ENCODE measurements at regions not wholly inside any gene's neighbourhood (a gene's known extent, or its start where the extent isn't known, plus 50 kb on each side); places are given as distances from the start of the nearest gene placed in this dataset.
"Not testable (repeated sequence)": the region's sequence is repeated elsewhere in the genome, so short reads cannot be mapped to it uniquely, and the experiment has no call there.

- H3K27me3 Mint-ChIP-seq, DNase-seq: not testable (repeated sequence)
Measured at GRCh38 chr2:184198791-184199190, 399.5 kb upstream of the ZNF804A start.

GRCh38 chr2:184199274-184199673, 399.1 kb upstream of the ZNF804A start:
- H3K4me1 Mint-ChIP-seq: no peaks in the 10 kb centered on the region
- DNase-seq: no peak
- H3K27me3 Mint-ChIP-seq: no peaks in the 10 kb centered on the region
- no peak overlapping the region for H3K4me3 Mint-ChIP-seq
- no peaks in the 10 kb centered on the region for H3K9me3 Mint-ChIP-seq
- H3K36me3 Mint-ChIP-seq (ENCODE audit: low read depth): no peaks in the 10 kb centered on the region
- no peak overlapping the region for H3K27ac Mint-ChIP-seq
- intact Hi-C loops (cut with micrococcal nuclease): no loop called here

More at GRCh38 chr2:184198791-184199190, 399.5 kb upstream of the ZNF804A start:
- H3K4me1 Mint-ChIP-seq; H3K9me3 Mint-ChIP-seq; H3K4me3 Mint-ChIP-seq; H3K36me3 Mint-ChIP-seq (ENCODE audit: low read depth); H3K27ac Mint-ChIP-seq; intact Hi-C loops (cut with micrococcal nuclease): not testable (repeated sequence)

GRCh38 chr2:184201246-184201645, 397.1 kb upstream of the ZNF804A start:
- no peaks in the 10 kb centered on the region for H3K9me3 Mint-ChIP-seq

GRCh38 chr2:184203661-184204060, 394.7 kb upstream of the ZNF804A start:
- Mint-ChIP-seq H3K27me3 (no peaks in the 10 kb centered on the region), H3K36me3 (ENCODE audit: low read depth) (no peaks in the 10 kb centered on the region), H3K9me3 (no peaks in the 10 kb centered on the region), H3K27ac (no peak overlapping the region), H3K4me3 (no peak overlapping the region), H3K4me1 (no peaks in the 10 kb centered on the region)
- intact Hi-C loops (cut with micrococcal nuclease): no loop called here
- no peak for DNase-seq

More at GRCh38 chr2:184201246-184201645, 397.1 kb upstream of the ZNF804A start:
- Mint-ChIP-seq H3K4me3 (no peak overlapping the region), H3K27me3 (no peaks in the 10 kb centered on the region), H3K4me1 (no peaks in the 10 kb centered on the region), H3K36me3 (ENCODE audit: low read depth) (no peaks in the 10 kb centered on the region), H3K27ac (no peak overlapping the region)
- no peak for DNase-seq
- intact Hi-C loops (cut with micrococcal nuclease): no loop called here

- Mint-ChIP-seq H3K36me3 (ENCODE audit: low read depth) (no peaks in the 10 kb centered on the region), H3K27ac (no peak overlapping the region), H3K9me3 (no peaks in the 10 kb centered on the region), H3K4me3 (no peak overlapping the region), H3K27me3 (no peaks in the 10 kb centered on the region), H3K4me1 (no peaks in the 10 kb centered on the region)
- no peak for DNase-seq
- intact Hi-C loops (cut with micrococcal nuclease): no loop called here
Measured at GRCh38 chr2:184205048-184205596, 393.2 kb upstream of the ZNF804A start.

- no peaks in the 10 kb centered on the region for H3K9me3 Mint-ChIP-seq
- no peaks in the 10 kb centered on the region for H3K36me3 Mint-ChIP-seq (ENCODE audit: low read depth)
- H3K27me3 Mint-ChIP-seq: no peaks in the 10 kb centered on the region
- no peak overlapping the region for H3K27ac Mint-ChIP-seq
- intact Hi-C loops (cut with micrococcal nuclease): no loop called here
- no peak for DNase-seq
- H3K4me1 Mint-ChIP-seq: no peaks in the 10 kb centered on the region
- H3K4me3 Mint-ChIP-seq: no peak overlapping the region
Measured at GRCh38 chr2:184206045-184206444, 392.3 kb upstream of the ZNF804A start.

- H3K27ac Mint-ChIP-seq: no peak overlapping the region
- intact Hi-C loops (cut with micrococcal nuclease): no loop called here
- H3K27me3 Mint-ChIP-seq: no peaks in the 10 kb centered on the region
- no peak for DNase-seq
- no peaks in the 10 kb centered on the region for H3K4me1 Mint-ChIP-seq
- H3K36me3 Mint-ChIP-seq (ENCODE audit: low read depth): no peaks in the 10 kb centered on the region
- no peaks in the 10 kb centered on the region for H3K9me3 Mint-ChIP-seq
- H3K4me3 Mint-ChIP-seq: no peak overlapping the region
Measured at GRCh38 chr2:184210329-184210728, 388.0 kb upstream of the ZNF804A start.

GRCh38 chr2:184215745-184216144, 382.6 kb upstream of the ZNF804A start:
- no peak for DNase-seq
- Mint-ChIP-seq H3K27me3 (no peaks in the 10 kb centered on the region), H3K36me3 (ENCODE audit: low read depth) (no peaks in the 10 kb centered on the region), H3K4me3 (no peak overlapping the region), H3K9me3 (no peaks in the 10 kb centered on the region), H3K4me1 (no peaks in the 10 kb centered on the region), H3K27ac (no peak overlapping the region)
- intact Hi-C loops (cut with micrococcal nuclease): no loop called here

- Mint-ChIP-seq H3K4me3 (no peak overlapping the region), H3K9me3 (peaks cover 3% of the 10 kb centered on the region), H3K27ac (no peak overlapping the region), H3K27me3 (no peaks in the 10 kb centered on the region), H3K36me3 (ENCODE audit: low read depth) (no peaks in the 10 kb centered on the region), H3K4me1 (no peaks in the 10 kb centered on the region)
- no peak for DNase-seq
- intact Hi-C loops (cut with micrococcal nuclease): no loop called here
Measured at GRCh38 chr2:184256611-184257010, 341.7 kb upstream of the ZNF804A start.

- H3K9me3 Mint-ChIP-seq: no peaks in the 10 kb centered on the region
- H3K4me3 Mint-ChIP-seq: no peak overlapping the region
- H3K36me3 Mint-ChIP-seq (ENCODE audit: low read depth): no peaks in the 10 kb centered on the region
- intact Hi-C loops (cut with micrococcal nuclease): no loop called here
- no peaks in the 10 kb centered on the region for H3K27me3 Mint-ChIP-seq
- H3K27ac Mint-ChIP-seq: no peak overlapping the region
- DNase-seq: no peak
- no peaks in the 10 kb centered on the region for H3K4me1 Mint-ChIP-seq
Measured at GRCh38 chr2:184261331-184261730, 337.0 kb upstream of the ZNF804A start.

GRCh38 chr2:184261818-184262217, 336.5 kb upstream of the ZNF804A start:
- intact Hi-C loops (cut with micrococcal nuclease): no loop called here
- Mint-ChIP-seq H3K4me3 (no peak overlapping the region), H3K27me3 (no peaks in the 10 kb centered on the region), H3K27ac (no peak overlapping the region), H3K4me1 (no peaks in the 10 kb centered on the region), H3K36me3 (ENCODE audit: low read depth) (no peaks in the 10 kb centered on the region), H3K9me3 (no peaks in the 10 kb centered on the region)
- no peak for DNase-seq

GRCh38 chr2:184268900-184269477, 329.3 kb upstream of the ZNF804A start:
- Mint-ChIP-seq H3K27ac (no peak overlapping the region), H3K36me3 (ENCODE audit: low read depth) (no peaks in the 10 kb centered on the region), H3K9me3 (no peaks in the 10 kb centered on the region), H3K27me3 (no peaks in the 10 kb centered on the region), H3K4me1 (no peaks in the 10 kb centered on the region), H3K4me3 (no peak overlapping the region)
- intact Hi-C loops (cut with micrococcal nuclease): no loop called here
- no peak for DNase-seq

GRCh38 chr2:184270660-184271059, 327.7 kb upstream of the ZNF804A start:
- Mint-ChIP-seq H3K4me3 (no peak overlapping the region), H3K27me3 (no peaks in the 10 kb centered on the region), H3K27ac (no peak overlapping the region), H3K9me3 (no peaks in the 10 kb centered on the region), H3K4me1 (no peaks in the 10 kb centered on the region), H3K36me3 (ENCODE audit: low read depth) (no peaks in the 10 kb centered on the region)
- DNase-seq: no peak
- intact Hi-C loops (cut with micrococcal nuclease): no loop called here

GRCh38 chr2:184272056-184272455, 326.3 kb upstream of the ZNF804A start:
- Mint-ChIP-seq H3K4me1 (no peaks in the 10 kb centered on the region), H3K27ac (no peak overlapping the region), H3K4me3 (no peak overlapping the region), H3K27me3 (no peaks in the 10 kb centered on the region), H3K9me3 (no peaks in the 10 kb centered on the region), H3K36me3 (ENCODE audit: low read depth) (no peaks in the 10 kb centered on the region)
- intact Hi-C loops (cut with micrococcal nuclease): no loop called here
- no peak for DNase-seq

- intact Hi-C loops (cut with micrococcal nuclease): no loop called here
- H3K4me3 Mint-ChIP-seq: no peak overlapping the region
- no peak overlapping the region for H3K27ac Mint-ChIP-seq
- no peak for DNase-seq
- H3K4me1 Mint-ChIP-seq: no peaks in the 10 kb centered on the region
- no peaks in the 10 kb centered on the region for H3K9me3 Mint-ChIP-seq
- no peaks in the 10 kb centered on the region for H3K36me3 Mint-ChIP-seq (ENCODE audit: low read depth)
- no peaks in the 10 kb centered on the region for H3K27me3 Mint-ChIP-seq
Measured at GRCh38 chr2:184294831-184295230, 303.5 kb upstream of the ZNF804A start.

All from activated CD4-positive, alpha-beta T cell treated with anti-CD3 and anti-CD28 coated beads, Interleukin-2, amount 10 ng/mL, durations not matched to agents 24 days and 14 days (primary cell).